GM12878 (cell line): ENCODE measurements at regions not wholly inside any gene's neighbourhood (a gene's known extent, or its start where the extent isn't known, plus 50 kb on each side); places are given as distances from the start of the nearest gene placed in this dataset.

Experiments used
- ATAC-seq: fragments of 200-7000 bp; cut with Tn5 transposase; 3 replicates; pipeline ENCODE4 v1.9.1; 2020; ENCODE audit warnings: mild to moderate bottlenecking, moderate library complexity
- BruUV-seq: library from RNA; stranded (reverse); fragments of 400-500 nt; replicated peaks from 2 replicates; lab custom pipeline; 2021; lab: Mats Ljungman, UMichigan
- CTCF ChIA-PET: fragments of 300-600 bp; sonication (Branson Sonifier 250); formaldehyde crosslinking; extraction: SDS; loops from one replicate; lab custom pipeline; 2021; ENCODE audit warnings: inconsistent platforms; lab: Yijun Ruan, JAX
- POLR2A ChIA-PET: fragments of 350-600 bp; formaldehyde crosslinking; extraction: SDS; loops from one replicate; lab custom pipeline; 2021; ENCODE audit warnings: inconsistent platforms; lab: Charles Lee
- RAD21 ChIA-PET: fragments of 300-600 bp; sonication (Branson Sonifier 250); formaldehyde crosslinking; loops from one replicate; lab custom pipeline; 2023; ENCODE audit warnings: antibody characterized with exemption; ENCODE audit not compliant: unreplicated experiment; lab: Charles Lee
- SMC1A ChIA-PET: fragments of 300-600 bp; sonication (Branson Sonifier 250); formaldehyde crosslinking; loops from one replicate; lab custom pipeline; 2023; ENCODE audit not compliant: unreplicated experiment, uncharacterized antibody; lab: Charles Lee
- DNase-seq: peaks from one replicate; pipeline ENCODE4 v3.0.0-alpha.2; 2011; ENCODE audit warnings: low read depth, low spot score
- FAIRE-seq: peaks from 3 replicates; lab custom pipeline; 2011; peaks lifted over from hg19 to GRCh38; lab: Jason Lieb, UNC
- H2AFZ ChIP-seq: 2 replicates; pipeline ENCODE4 v1.6.0; 2011; ENCODE audit warnings: low read depth, low read length, control low read depth; ENCODE audit not compliant: control insufficient read depth
- H3K27ac ChIP-seq: 2 replicates; pipeline ENCODE4 v1.5.1; 2011; ENCODE audit warnings: control low read depth; ENCODE audit not compliant: control insufficient read depth, insufficient read depth
- H3K27me3 ChIP-seq, 2 experiments: replicated peaks in 1 of 2; 2 replicates each; pipeline versions ENCODE4 v1.6.0 to v1.6.1; 2011; ENCODE audit warnings: low read length in 1 of 2; ENCODE audit not compliant: control insufficient read depth in 2 of 2, insufficient read depth in 2 of 2
- H3K36me3 ChIP-seq, 2 experiments: 2 replicates each; pipeline ENCODE4 v1.5.1; 2011; ENCODE audit warnings: low read length in 1 of 2; ENCODE audit not compliant: control insufficient read depth in 2 of 2, insufficient read depth in 2 of 2
- H3K4me1 ChIP-seq: 2 replicates; pipeline ENCODE4 v1.6.1; 2011; ENCODE audit warnings: mild to moderate bottlenecking, low read length, moderate library complexity, mixed read lengths; ENCODE audit not compliant: control insufficient read depth, insufficient read depth
- H3K4me2 ChIP-seq: 2 replicates; pipeline ENCODE4 v1.6.0; 2011; ENCODE audit warnings: control low read depth; ENCODE audit not compliant: control insufficient read depth, insufficient read depth
- H3K4me3 ChIP-seq: fragments of 200-600 bp; sonication (generic); 2 replicates; pipeline ENCODE4 v1.5.1; 2016
- H3K79me2 ChIP-seq: 2 replicates; pipeline ENCODE4 v1.6.0; 2011; ENCODE audit warnings: low read length; ENCODE audit not compliant: control insufficient read depth, insufficient read depth
- H3K9ac ChIP-seq: 2 replicates; pipeline ENCODE4 v1.8.0; 2011; ENCODE audit warnings: low read length, control low read depth, mixed read lengths; ENCODE audit not compliant: control insufficient read depth, insufficient read depth
- H3K9me3 ChIP-seq: replicated peaks from 3 replicates; pipeline ENCODE4 v1.5.1; 2011; ENCODE audit warnings: mild to moderate bottlenecking, low read length; ENCODE audit not compliant: control insufficient read depth, insufficient read depth
- H4K20me1 ChIP-seq: 2 replicates; pipeline ENCODE4 v1.6.0; 2011; ENCODE audit not compliant: control insufficient read depth, insufficient read depth
- BCL3 ChIP-seq: IDR thresholded peaks from 2 replicates; pipeline ENCODE4 v1.6.1; 2011; ENCODE audit warnings: borderline replicate concordance, low read depth, mild to moderate bottlenecking, moderate library complexity, low read length; ENCODE audit not compliant: insufficient read depth, poor library complexity, severe bottlenecking
- BRCA1 ChIP-seq: IDR thresholded peaks from 2 replicates; pipeline ENCODE4 v1.6.1; 2011; ENCODE audit warnings: low read depth, low read length, improper control_type of control experiment
- CBFB ChIP-seq: IDR thresholded peaks from 2 replicates; pipeline ENCODE4 v1.6.1; 2016; ENCODE audit warnings: antibody characterized with exemption, low read depth
- CBX5 ChIP-seq: sonication (generic); IDR thresholded peaks from 2 replicates; pipeline ENCODE4 v1.6.1; 2016; ENCODE audit warnings: low read depth, moderate library complexity, mild to moderate bottlenecking, inconsistent platforms
- DPF2 ChIP-seq: fragments of 450-650 bp; IDR thresholded peaks from 2 replicates; pipeline ENCODE4 v1.6.1; 2017; ENCODE audit warnings: mild to moderate bottlenecking
- MAX ChIP-seq: IDR thresholded peaks from 2 replicates; pipeline ENCODE4 v1.6.1; 2012; ENCODE audit warnings: low read depth, low read length, improper control_type of control experiment
- MTA2 ChIP-seq: fragments of 450-650 bp; IDR thresholded peaks from 2 replicates; pipeline ENCODE4 v1.6.1; 2016; ENCODE audit warnings: low read depth, mild to moderate bottlenecking, moderate library complexity
- RAD51 ChIP-seq: fragments of 450-650 bp; IDR thresholded peaks from 2 replicates; pipeline ENCODE4 v1.6.1; 2016; ENCODE audit warnings: moderate library complexity, mild to moderate bottlenecking, inconsistent platforms
- RB1 ChIP-seq: fragments of 450-650 bp; formaldehyde crosslinking; IDR thresholded peaks from 2 replicates; pipeline ENCODE4 v1.6.1; 2017; ENCODE audit warnings: mild to moderate bottlenecking, borderline replicate concordance
- SMAD1 ChIP-seq: fragments of 450-650 bp; IDR thresholded peaks from 2 replicates; pipeline ENCODE4 v1.6.1; 2018; ENCODE audit warnings: mild to moderate bottlenecking, low read depth; ENCODE audit not compliant: partially characterized antibody
- SMC3 ChIP-seq: IDR thresholded peaks from 2 replicates; pipeline ENCODE4 v1.6.1; 2011; ENCODE audit warnings: low read length, improper control_type of control experiment, borderline replicate concordance
- TARDBP ChIP-seq: IDR thresholded peaks from 2 replicates; pipeline ENCODE4 v1.6.1; 2016; ENCODE audit warnings: borderline replicate concordance
- TCF7 ChIP-seq: IDR thresholded peaks from 2 replicates; pipeline ENCODE4 v1.6.1; 2014; ENCODE audit warnings: antibody characterized with exemption, borderline replicate concordance
- USF2 ChIP-seq: IDR thresholded peaks from 2 replicates; pipeline ENCODE4 v1.6.1; 2011; ENCODE audit warnings: low read depth, low read length, improper control_type of control experiment, borderline replicate concordance
- ZBED1 ChIP-seq: IDR thresholded peaks from 2 replicates; pipeline ENCODE4 v1.6.1; 2016; ENCODE audit warnings: borderline replicate concordance
- ZBTB33 ChIP-seq: fragments of 450-650 bp; IDR thresholded peaks from 2 replicates; pipeline ENCODE4 v1.6.1; 2017; ENCODE audit warnings: mild to moderate bottlenecking
- ZNF687 ChIP-seq: fragments of 450-650 bp; IDR thresholded peaks from 2 replicates; pipeline ENCODE4 v1.6.1; 2017; ENCODE audit warnings: mild to moderate bottlenecking, moderate library complexity
- ZZZ3 ChIP-seq: IDR thresholded peaks from 2 replicates; pipeline ENCODE4 v1.6.1; 2011; ENCODE audit warnings: low read depth; ENCODE audit not compliant: control insufficient read depth, insufficient read length
- WGBS: methylation state at CpG from one replicate; pipeline ENCODE4 v1.1.6; 2016; ENCODE audit warnings: low lambda C conversion rate; ENCODE audit not compliant: insufficient replicate concordance, insufficient coverage; ENCODE audit errors: missing lambda C conversion rate; 5-methylcytosine and 5-hydroxymethylcytosine counted together
- in situ Hi-C: fragments of 300-500 bp; cut with MboI; formaldehyde crosslinking; loops from 9 replicates; pipeline ENCODE4 v1.14.3; 2018; ENCODE audit warnings: mixed read lengths
- intact Hi-C: fragments of 100-400 bp; cut with micrococcal nuclease; formaldehyde crosslinking; loops from one replicate; pipeline ENCODE4 v1.14.2; 2022; ENCODE audit not compliant: unreplicated experiment

GRCh38 chr14:101492716-101493115 is 68.6 kb upstream of the DIO3 start:
- H3K4me3 ChIP-seq, result no peak overlapping the region
- ChIA-PET CTCF (no interaction called here), SMC1A (no interaction called here), POLR2A (no interaction called here), RAD21 (no interaction called here)
- in situ Hi-C loops, result no loop called here
- intact Hi-C loops, result no loop called here
- H3K27me3 ChIP-seq, result no peaks in the 10 kb centered on the region
- no peak for DNase-seq
- 35% methylated on average over 15 of the region's 15 CpGs for WGBS
- H3K36me3 ChIP-seq, result no peaks in the 10 kb centered on the region
- no peak overlapping the region for H3K9ac ChIP-seq
- BruUV-seq, result no TSS peak
- ATAC-seq, result no peak
- no peaks in the 10 kb centered on the region for H3K4me1 ChIP-seq
- H3K79me2 ChIP-seq, result no peaks in the 10 kb centered on the region
- no peaks in the 10 kb centered on the region for H4K20me1 ChIP-seq
- no peaks in the 10 kb centered on the region for H3K9me3 ChIP-seq
- no peak overlapping the region for H3K27ac ChIP-seq
- H2AFZ ChIP-seq, result no peak overlapping the region
- no peak for TF ChIP-seq DPF2
- TF ChIP-seq BRCA1, result no peak
- TF ChIP-seq RB1, result no peak
- TF ChIP-seq MTA2, result no peak
- TF ChIP-seq ZBTB33, result no peak
- no peak for TF ChIP-seq CBX5
- no peak for TF ChIP-seq ZZZ3
- TF ChIP-seq TCF7, result no peak
- TF ChIP-seq TARDBP, result no peak
- no peak for TF ChIP-seq RAD51
- no peak for TF ChIP-seq SMAD1
- no peak for TF ChIP-seq USF2
- TF ChIP-seq ZNF687, result no peak
- no peak for TF ChIP-seq BCL3
- no peak for TF ChIP-seq CBFB
- TF ChIP-seq SMC3, result no peak
- TF ChIP-seq ZBED1, result no peak
- TF ChIP-seq MAX, result no peak
- no peak for FAIRE-seq
- no peak overlapping the region for H3K4me2 ChIP-seq
